Testis (tissue), 2 donors: ENCODE measurements at regions not wholly inside any gene's neighbourhood (a gene's known extent, or its start where the extent isn't known, plus 50 kb on each side); places are given as distances from the start of the nearest gene placed in this dataset.

Experiments
- CTCF ChIP-seq, 3 experiments: fragments of 450-650 bp in 2 of 3; fragments of 200-600 bp in 1 of 3; sonication (generic) in 1 of 3; IDR thresholded peaks; one replicate each; pipeline ENCODE4 v1.5.1; 2016 to 2019; ENCODE audit warnings: antibody characterized with exemption in 3 of 3, mild to moderate bottlenecking in 2 of 3, moderate library complexity in 1 of 3
- POLR2A ChIP-seq: fragments of 450-650 bp; IDR thresholded peaks from one replicate; pipeline ENCODE4 v1.6.1; 2017; ENCODE audit warnings: antibody characterized with exemption, mild to moderate bottlenecking, moderate library complexity

- no peak for TF ChIP-seq CTCF (IDR thresholded peaks at IDR 0.05)
- no peak for TF ChIP-seq POLR2A
These were observed 775.1 kb upstream of the NRSN1 start for GRCh38 chr6:23350752-23351453.
